IMR-90 (cell line): ENCODE measurements at regions not wholly inside any gene's neighbourhood (a gene's known extent, or its start where the extent isn't known, plus 50 kb on each side); places are given as distances from the start of the nearest gene placed in this dataset.

Source experiments
- ATAC-seq: fragments of 200-7000 bp; cut with Tn5 transposase; 2 replicates; pipeline ENCODE4 v1.9.1; 2020; ENCODE audit warnings: low read depth, mild to moderate bottlenecking, moderate library complexity
- BruUV-seq: library from RNA; stranded (reverse); fragments of 400-500 nt; replicated peaks from 2 replicates; lab custom pipeline; 2021; lab: Mats Ljungman, UMichigan
- CTCF ChIA-PET: fragments of 300-600 bp; formaldehyde crosslinking; extraction: SDS; loops from one replicate; lab custom pipeline; 2021; ENCODE audit warnings: antibody characterized with exemption; lab: Yijun Ruan, JAX
- POLR2A ChIA-PET: fragments of 300-600 bp; sonication (Branson Sonifier 250); formaldehyde crosslinking; loops from one replicate; lab custom pipeline; 2022; ENCODE audit warnings: antibody characterized with exemption; ENCODE audit not compliant: unreplicated experiment; lab: Charles Lee
- DNase-seq: peaks from one replicate; pipeline ENCODE4 v3.0.0; 2013
- H2AFZ ChIP-seq: replicated peaks from 2 replicates; pipeline ENCODE3; 2013; ENCODE audit warnings: low read length, mild to moderate bottlenecking; ENCODE audit not compliant: poor library complexity
- H2AK5ac ChIP-seq: 2 replicates; pipeline ENCODE4 v1.6.1; 2013; ENCODE audit warnings: low read depth, low read length, inconsistent platforms
- H2AK9ac ChIP-seq: replicated peaks from 2 replicates; pipeline ENCODE3; 2013; ENCODE audit warnings: mild to moderate bottlenecking, low read depth, low read length, moderate library complexity; ENCODE audit not compliant: poor library complexity
- H2BK120ac ChIP-seq: 2 replicates; pipeline ENCODE4 v1.6.1; 2013; ENCODE audit warnings: low read depth, low read length, inconsistent platforms
- H2BK15ac ChIP-seq: 3 replicates; pipeline ENCODE4 v1.6.1; 2013; ENCODE audit warnings: low read depth, low read length, inconsistent platforms
- H2BK20ac ChIP-seq: 2 replicates; pipeline ENCODE4 v1.6.1; 2013; ENCODE audit warnings: low read depth, mild to moderate bottlenecking, inconsistent platforms, low read length, moderate library complexity
- H2BK5ac ChIP-seq: 2 replicates; pipeline ENCODE4 v1.6.1; 2013; ENCODE audit warnings: mild to moderate bottlenecking, low read depth, low read length, inconsistent platforms; ENCODE audit not compliant: poor library complexity, severe bottlenecking
- H3K14ac ChIP-seq: replicated peaks from 2 replicates; pipeline ENCODE4 v1.6.1; 2013; ENCODE audit warnings: low read depth, low read length, inconsistent platforms
- H3K18ac ChIP-seq: 2 replicates; pipeline ENCODE4 v1.6.1; 2013; ENCODE audit warnings: low read depth, low read length, control low read depth
- H3K23ac ChIP-seq: 2 replicates; pipeline ENCODE4 v1.6.1; 2013; ENCODE audit warnings: low read depth, low read length, inconsistent platforms
- H3K27ac ChIP-seq: 2 replicates; pipeline ENCODE4 v1.5.1; 2013; ENCODE audit warnings: mild to moderate bottlenecking, control low read depth, low read length; ENCODE audit not compliant: insufficient read depth
- H3K27me3 ChIP-seq: 2 replicates; pipeline ENCODE4 v1.6.1; 2013; ENCODE audit warnings: low read length; ENCODE audit not compliant: control insufficient read depth, insufficient read depth
- H3K36me3 ChIP-seq: 2 replicates; pipeline ENCODE4 v1.6.1; 2013; ENCODE audit warnings: low read length, mixed read lengths; ENCODE audit not compliant: control insufficient read depth, insufficient read depth
- H3K4ac ChIP-seq: 2 replicates; pipeline ENCODE4 v1.6.1; 2013; ENCODE audit warnings: low read depth, low read length, inconsistent platforms
- H3K4me1 ChIP-seq: 2 replicates; pipeline ENCODE4 v1.6.1; 2013; ENCODE audit warnings: low read length, mixed read lengths; ENCODE audit not compliant: control insufficient read depth, insufficient read depth
- H3K4me2 ChIP-seq: 2 replicates; pipeline ENCODE4 v1.6.1; 2013; ENCODE audit warnings: low read depth, mild to moderate bottlenecking, control low read depth, low read length, moderate library complexity
- H3K4me3 ChIP-seq: 2 replicates; pipeline ENCODE4 v1.5.1; 2013; ENCODE audit warnings: low read depth, mild to moderate bottlenecking, control low read depth, low read length, moderate library complexity; ENCODE audit not compliant: insufficient read depth
- H3K56ac ChIP-seq: 2 replicates; pipeline ENCODE4 v1.6.1; 2013; ENCODE audit warnings: low read length, inconsistent platforms; ENCODE audit not compliant: insufficient read depth; ENCODE audit errors: extremely low read depth
- H3K79me1 ChIP-seq, 2 experiments: 2 replicates each; pipeline ENCODE4 v1.6.1; 2013; ENCODE audit warnings: low read length in 2 of 2, inconsistent platforms in 1 of 2, low read depth in 1 of 2
- H3K9ac ChIP-seq: 2 replicates; pipeline ENCODE4 v1.6.1; 2013; ENCODE audit warnings: low read depth, low read length, control low read depth
- H3K9me1 ChIP-seq: 2 replicates; pipeline ENCODE4 v1.6.1; 2013; ENCODE audit warnings: low read length, inconsistent platforms; ENCODE audit not compliant: insufficient read depth
- H3K9me3 ChIP-seq: 2 replicates; pipeline ENCODE4 v1.6.1; 2013; ENCODE audit warnings: low read length; ENCODE audit not compliant: control insufficient read depth, insufficient read depth
- H4K20me1 ChIP-seq: 2 replicates; pipeline ENCODE4 v1.6.1; 2013; ENCODE audit warnings: low read length, inconsistent platforms; ENCODE audit not compliant: insufficient read depth
- H4K5ac ChIP-seq: 2 replicates; pipeline ENCODE4 v1.6.1; 2013; ENCODE audit warnings: mild to moderate bottlenecking, low read depth, low read length, control low read depth
- H4K8ac ChIP-seq, 2 experiments: 2 replicates each; pipeline ENCODE4 v1.6.1; 2013; ENCODE audit warnings: low read depth in 2 of 2, low read length in 2 of 2, control low read depth in 1 of 2, inconsistent platforms in 1 of 2
- H4K91ac ChIP-seq: 2 replicates; pipeline ENCODE4 v1.6.1; 2013; ENCODE audit warnings: low read depth, low read length, inconsistent platforms; ENCODE audit not compliant: insufficient read depth
- CEBPB ChIP-seq: IDR thresholded peaks from 2 replicates; pipeline ENCODE4 v1.6.1; 2012; ENCODE audit warnings: low read depth, low read length, improper control_type of control experiment
- CHD1 ChIP-seq: IDR thresholded peaks from 2 replicates; pipeline ENCODE4 v1.6.1; 2012; ENCODE audit warnings: low read depth, low read length, improper control_type of control experiment
- RAD21 ChIP-seq: IDR thresholded peaks from 2 replicates; pipeline ENCODE4 v1.6.1; 2012; ENCODE audit warnings: low read length, improper control_type of control experiment
- RCOR1 ChIP-seq: IDR thresholded peaks from 2 replicates; pipeline ENCODE4 v1.6.1; 2012; ENCODE audit warnings: mild to moderate bottlenecking, low read length, improper control_type of control experiment; ENCODE audit not compliant: insufficient replicate concordance
- dilution Hi-C: fragments of 300-500 bp; cut with HindIII; formaldehyde crosslinking; loops from one replicate; pipeline ENCODE4 v1.14.3; 2018; ENCODE audit warnings: low sequenced_read_pairs; ENCODE audit not compliant: unreplicated experiment
- in situ Hi-C: fragments of 300-500 bp; cut with MboI; formaldehyde crosslinking; loops from 3 replicates; pipeline ENCODE4 v1.14.3; 2019; ENCODE audit warnings: low sequenced_read_pairs, inconsistent platforms, mixed read lengths
- intact Hi-C: fragments of 100-400 bp; cut with micrococcal nuclease; formaldehyde crosslinking; loops from 2 replicates; pipeline ENCODE4 v1.10.0; 2022
- TF ChIP-seq, protein P1 (sequence below): conservative IDR thresholded peaks from 2 replicates; pipeline ENCODE4 v1.5.1; 2012; ENCODE audit warnings: mild to moderate bottlenecking, low read depth, low read length, improper control_type of control experiment
- TF ChIP-seq, protein P2 (sequence below): fragments of 150-350 bp; IDR thresholded peaks from 2 replicates; pipeline ENCODE4 v1.6.1; 2017; ENCODE audit warnings: mild to moderate bottlenecking, antibody characterized with exemption, low read length, low read depth

DNA sequence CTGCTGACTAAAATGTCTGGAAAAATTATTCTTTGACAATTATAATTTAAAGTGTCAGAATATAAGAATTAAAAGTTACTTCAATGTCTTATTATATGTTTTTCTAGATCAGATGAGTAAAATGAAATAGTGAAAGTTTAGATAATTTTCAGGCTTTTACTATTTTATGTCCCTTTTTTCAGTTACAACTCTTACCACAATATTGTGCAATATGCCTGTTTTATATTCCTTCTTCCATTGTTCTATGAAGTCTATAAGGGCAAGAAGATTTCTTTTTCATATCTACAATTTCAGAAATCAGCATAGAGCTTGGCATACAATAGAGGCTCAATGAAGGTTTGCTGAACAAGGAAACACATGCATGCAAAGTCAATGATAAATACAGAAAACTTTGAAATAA, 401.2 kb upstream of the HTR1E start:
- H4K8ac ChIP-seq, result no peak overlapping the region
- H3K4me2 ChIP-seq, result no peak overlapping the region
- H2BK120ac ChIP-seq, result no peak overlapping the region
- ChIA-PET CTCF (no interaction called here), POLR2A (no interaction called here)
- H3K4ac ChIP-seq, result no peak overlapping the region
- no peak overlapping the region for H2AFZ ChIP-seq
- H3K36me3 ChIP-seq, result no peaks in the 10 kb centered on the region
- H3K14ac ChIP-seq, result no peak overlapping the region
- DNase-seq (no peak), ATAC-seq (no peak)
- no peaks in the 10 kb centered on the region for H3K27me3 ChIP-seq
- no peaks in the 10 kb centered on the region for H4K20me1 ChIP-seq
- H3K4me3 ChIP-seq, result no peak overlapping the region
- intact Hi-C loops, result no loop called here
- no peaks in the 10 kb centered on the region for H3K4me1 ChIP-seq
- no peak overlapping the region for H2AK9ac ChIP-seq
- dilution Hi-C loops, result no loop called here
- no peaks in the 10 kb centered on the region for H3K9me1 ChIP-seq
- no peak overlapping the region for H4K91ac ChIP-seq
- H3K27ac ChIP-seq, result no peak overlapping the region
- H2BK20ac ChIP-seq, result no peak overlapping the region
- no peak overlapping the region for H3K9ac ChIP-seq
- BruUV-seq, result no TSS peak
- H2AK5ac ChIP-seq, result no peak overlapping the region
- no peak overlapping the region for H3K18ac ChIP-seq
- H4K5ac ChIP-seq, result no peak overlapping the region
- TF ChIP-seq RCOR1 (no peak), CHD1 (no peak), CEBPB (peak; percentile 50), RAD21 (no peak)
- TF ChIP-seq, protein P1, sequence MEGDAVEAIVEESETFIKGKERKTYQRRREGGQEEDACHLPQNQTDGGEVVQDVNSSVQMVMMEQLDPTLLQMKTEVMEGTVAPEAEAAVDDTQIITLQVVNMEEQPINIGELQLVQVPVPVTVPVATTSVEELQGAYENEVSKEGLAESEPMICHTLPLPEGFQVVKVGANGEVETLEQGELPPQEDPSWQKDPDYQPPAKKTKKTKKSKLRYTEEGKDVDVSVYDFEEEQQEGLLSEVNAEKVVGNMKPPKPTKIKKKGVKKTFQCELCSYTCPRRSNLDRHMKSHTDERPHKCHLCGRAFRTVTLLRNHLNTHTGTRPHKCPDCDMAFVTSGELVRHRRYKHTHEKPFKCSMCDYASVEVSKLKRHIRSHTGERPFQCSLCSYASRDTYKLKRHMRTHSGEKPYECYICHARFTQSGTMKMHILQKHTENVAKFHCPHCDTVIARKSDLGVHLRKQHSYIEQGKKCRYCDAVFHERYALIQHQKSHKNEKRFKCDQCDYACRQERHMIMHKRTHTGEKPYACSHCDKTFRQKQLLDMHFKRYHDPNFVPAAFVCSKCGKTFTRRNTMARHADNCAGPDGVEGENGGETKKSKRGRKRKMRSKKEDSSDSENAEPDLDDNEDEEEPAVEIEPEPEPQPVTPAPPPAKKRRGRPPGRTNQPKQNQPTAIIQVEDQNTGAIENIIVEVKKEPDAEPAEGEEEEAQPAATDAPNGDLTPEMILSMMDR, result no peak
- TF ChIP-seq, protein P2, sequence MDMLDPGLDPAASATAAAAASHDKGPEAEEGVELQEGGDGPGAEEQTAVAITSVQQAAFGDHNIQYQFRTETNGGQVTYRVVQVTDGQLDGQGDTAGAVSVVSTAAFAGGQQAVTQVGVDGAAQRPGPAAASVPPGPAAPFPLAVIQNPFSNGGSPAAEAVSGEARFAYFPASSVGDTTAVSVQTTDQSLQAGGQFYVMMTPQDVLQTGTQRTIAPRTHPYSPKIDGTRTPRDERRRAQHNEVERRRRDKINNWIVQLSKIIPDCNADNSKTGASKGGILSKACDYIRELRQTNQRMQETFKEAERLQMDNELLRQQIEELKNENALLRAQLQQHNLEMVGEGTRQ, result no peak
- no peaks in the 10 kb centered on the region for H3K79me1 ChIP-seq
- H2BK15ac ChIP-seq, result no peak overlapping the region
- H3K9me3 ChIP-seq, result peaks cover 2% of the 10 kb centered on the region; the same call in 1 of the 2 replicates
- H2BK5ac ChIP-seq, result no peak overlapping the region
- in situ Hi-C loops, result no loop called here
- no peak overlapping the region for H3K56ac ChIP-seq
- no peak overlapping the region for H3K23ac ChIP-seq
